ENCODE measurements at regions not wholly inside any gene's neighbourhood (a gene's known extent, or its start where the extent isn't known, plus 50 kb on each side); places are given as distances from the start of the nearest gene placed in this dataset.

GRCh38 chr2:173446722-173447121, 92.0 kb downstream of the CDCA7 start:
- H3K4me1 ChIP-seq: no peaks in the 10 kb centered on the region
- no peak overlapping the region for H3K27ac ChIP-seq
- DNase-seq: no peak
- H3K36me3 ChIP-seq: no peaks in the 10 kb centered on the region
- H3K27me3 ChIP-seq: no peaks in the 10 kb centered on the region
- TF ChIP-seq POLR2A (IDR thresholded peaks at IDR 0.05) (no peak), CTCF (IDR thresholded peaks at IDR 0.05) (no peak)
- intact Hi-C loops (cut with DNase I; ENCODE audit: low total_unique reads): loop anchor here (5.0 kb wide), 1 partner anchor 44 kb away; no protein-coding TSS in a partner anchor
- H3K4me3 ChIP-seq: no peak overlapping the region
- H3K9me3 ChIP-seq: no peaks in the 10 kb centered on the region

DNA sequence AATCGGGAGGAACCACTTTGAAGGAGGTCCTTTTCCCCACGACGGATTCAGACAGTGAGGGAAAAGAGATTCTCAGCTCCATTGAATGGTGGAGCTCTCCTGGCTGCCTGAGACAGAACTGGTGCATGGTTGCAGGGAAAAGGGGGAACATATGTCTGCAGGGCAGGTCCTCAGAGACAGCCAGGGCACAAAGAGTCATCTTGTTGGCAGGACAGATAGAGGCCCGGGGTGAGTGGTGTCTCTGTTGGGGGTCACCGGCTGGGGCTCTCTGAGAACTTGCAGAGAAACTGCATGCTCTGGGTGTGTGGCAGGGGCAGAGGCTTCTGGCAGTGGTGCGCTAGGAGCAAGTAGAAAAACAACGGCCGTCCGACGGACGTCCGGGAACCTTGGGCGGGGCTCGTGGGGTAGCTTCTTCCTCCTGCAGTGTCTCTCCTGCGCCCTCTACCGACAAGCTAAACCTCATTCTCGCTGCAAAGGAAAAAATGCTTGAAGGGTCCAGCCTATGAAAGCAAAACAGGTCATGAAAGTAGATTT, 94.3 kb downstream of the CDCA7 start:
- Histone ChIP-seq H3K4me3 (no peak overlapping the region), H3K4me1 (no peaks in the 10 kb centered on the region), H3K9me3 (no peaks in the 10 kb centered on the region), H3K27ac (peak overlapping the region; percentile 18 to 39), H3K36me3 (no peaks in the 10 kb centered on the region), H3K27me3 (no peaks in the 10 kb centered on the region)
- intact Hi-C loops (cut with DNase I; ENCODE audit: low total_unique reads): loop anchor here (5.0 kb wide), 1 partner anchor 47 kb away; no protein-coding TSS in a partner anchor
- DNase-seq: peak; percentile 66 to 83
- TF ChIP-seq POLR2A (IDR thresholded peaks at IDR 0.05) (no peak), CTCF (IDR thresholded peaks at IDR 0.05) (peak; percentile 54 to 79 (median 68))

- no peaks in the 10 kb centered on the region for H3K9me3 ChIP-seq
- no peak overlapping the region for H3K27ac ChIP-seq
- TF ChIP-seq POLR2A (IDR thresholded peaks at IDR 0.05): no peak
- no peak for TF ChIP-seq CTCF (IDR thresholded peaks at IDR 0.05)
- no peaks in the 10 kb centered on the region for H3K27me3 ChIP-seq
- intact Hi-C loops (cut with DNase I; ENCODE audit: low total_unique reads): no loop called here
- no peaks in the 10 kb centered on the region for H3K36me3 ChIP-seq
- no peak overlapping the region for H3K4me3 ChIP-seq
- DNase-seq: no peak
- no peaks in the 10 kb centered on the region for H3K4me1 ChIP-seq
These were observed 96.4 kb downstream of the CDCA7 start for GRCh38 chr2:173451118-173451517.

DNA sequence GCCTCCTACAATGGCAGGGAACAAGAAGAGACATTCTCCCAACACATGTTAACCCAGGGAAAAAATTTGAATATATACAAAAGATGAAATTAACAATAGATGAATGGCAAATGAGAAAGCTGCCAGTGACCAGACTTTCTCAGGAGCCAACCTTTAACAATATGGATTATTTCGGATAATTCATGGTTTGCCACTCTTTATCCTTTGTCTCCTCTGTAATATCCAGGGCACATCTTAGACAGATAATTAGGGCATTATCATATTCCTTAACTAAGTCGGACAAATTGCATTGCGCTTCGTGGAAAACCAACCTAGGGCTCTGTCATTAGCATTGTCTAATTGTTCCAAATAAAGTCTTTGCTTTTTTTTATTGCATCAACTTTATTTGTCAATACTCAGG, 97.3 kb downstream of the CDCA7 start:
- no peak overlapping the region for H3K4me3 ChIP-seq
- H3K27ac ChIP-seq: no peak overlapping the region
- no peaks in the 10 kb centered on the region for H3K27me3 ChIP-seq
- H3K4me1 ChIP-seq: no peaks in the 10 kb centered on the region
- DNase-seq: no peak
- TF ChIP-seq POLR2A (IDR thresholded peaks at IDR 0.05) (no peak), CTCF (IDR thresholded peaks at IDR 0.05) (no peak)
- H3K9me3 ChIP-seq: no peaks in the 10 kb centered on the region
- H3K36me3 ChIP-seq: no peaks in the 10 kb centered on the region
- intact Hi-C loops (cut with DNase I; ENCODE audit: low total_unique reads): no loop called here

DNA sequence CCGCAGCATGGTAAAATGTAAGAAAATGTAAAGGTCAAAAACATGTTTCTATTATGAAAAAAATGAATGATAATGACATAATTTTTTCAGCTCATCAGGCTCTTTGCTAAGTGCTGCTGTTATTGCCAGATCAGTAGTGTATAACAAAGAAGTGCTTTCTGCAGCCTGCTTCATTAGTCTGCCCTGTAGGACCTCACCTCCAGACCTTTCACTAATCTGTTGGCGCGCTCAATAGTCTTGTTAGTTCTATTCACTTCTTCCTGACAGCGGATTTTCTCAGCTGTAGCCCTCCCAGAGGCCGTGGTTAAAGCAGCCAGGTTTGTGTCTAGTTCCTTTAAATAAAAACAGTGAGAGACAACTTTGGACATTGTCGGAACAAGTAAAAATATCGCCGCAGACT, 97.7 kb downstream of the CDCA7 start:
- no peaks in the 10 kb centered on the region for H3K27me3 ChIP-seq
- H3K4me1 ChIP-seq: no peaks in the 10 kb centered on the region
- H3K4me3 ChIP-seq: no peak overlapping the region
- TF ChIP-seq CTCF (IDR thresholded peaks at IDR 0.05): no peak
- no peak for TF ChIP-seq POLR2A (IDR thresholded peaks at IDR 0.05)
- no peak overlapping the region for H3K27ac ChIP-seq
- no peaks in the 10 kb centered on the region for H3K36me3 ChIP-seq
- DNase-seq: no peak
- no peaks in the 10 kb centered on the region for H3K9me3 ChIP-seq
- intact Hi-C loops (cut with DNase I; ENCODE audit: low total_unique reads): no loop called here
